Gastrocnemius medialis (tissue), 4 donors: ENCODE measurements at regions not wholly inside any gene's neighbourhood (a gene's known extent, or its start where the extent isn't known, plus 50 kb on each side); places are given as distances from the start of the nearest gene placed in this dataset.

Experiments
- CTCF ChIP-seq, 5 experiments: fragments of 450-650 bp in 3 of 5; fragments of 200-600 bp in 2 of 5; sonication (generic) in 2 of 5; IDR thresholded peaks in 4 of 5; conservative IDR thresholded peaks in 1 of 5; 1 replicate in 4 of 5; 2 replicates in 1 of 5; pipeline ENCODE4 v1.5.1; 2016 to 2019; ENCODE audit warnings: antibody characterized with exemption in 5 of 5, mild to moderate bottlenecking in 3 of 5, moderate library complexity in 3 of 5
- POLR2A ChIP-seq, 2 donors: fragments of 450-650 bp; IDR thresholded peaks; one replicate each; pipeline ENCODE4 v1.6.1; 2017; ENCODE audit warnings: antibody characterized with exemption in 2 of 2, mild to moderate bottlenecking in 2 of 2, moderate library complexity in 2 of 2

- TF ChIP-seq CTCF (IDR thresholded peaks at IDR 0.05 in 4 of 5, conservative IDR thresholded peaks at IDR 0.05 in 1 of 5), result no peak
- no peak for TF ChIP-seq POLR2A (IDR thresholded peaks at IDR 0.05)
Observed at GRCh38 chr20:39291301-39291700, 329.2 kb downstream of the DHX35 start.
